GM23338 (cell line): ENCODE measurements at regions not wholly inside any gene's neighbourhood (a gene's known extent, or its start where the extent isn't known, plus 50 kb on each side); places are given as distances from the start of the nearest gene placed in this dataset.

Experiments
- ATAC-seq: fragments of 200-7000 bp; cut with Tn5 transposase; 3 replicates; pipeline ENCODE4 v1.9.1; 2020
- DNase-seq: peaks from one replicate; pipeline ENCODE4 v3.0.0-alpha.2; 2015; ENCODE audit warnings: low spot score
- H2AFZ ChIP-seq: fragments of 200-600 bp; sonication (generic); 2 replicates; pipeline ENCODE4 v1.8.0; 2016; ENCODE audit warnings: antibody characterized with exemption, mild to moderate bottlenecking, moderate library complexity
- H3F3A ChIP-seq: fragments of 200-600 bp; sonication (generic); replicated peaks from 2 replicates; pipeline ENCODE4 v1.8.0; 2017; ENCODE audit warnings: antibody characterized with exemption, mixed run types, low read depth
- H3K27ac ChIP-seq: fragments of 200-600 bp; sonication (generic); 2 replicates; pipeline ENCODE4 v1.6.1; 2016; ENCODE audit warnings: low read depth
- H3K27me3 ChIP-seq: fragments of 200-600 bp; sonication (generic); 2 replicates; pipeline ENCODE4 v1.8.0; 2016; ENCODE audit warnings: mild to moderate bottlenecking, mixed run types, moderate library complexity; ENCODE audit not compliant: insufficient read depth
- H3K36me3 ChIP-seq: fragments of 200-600 bp; sonication (generic); 2 replicates; pipeline ENCODE4 v1.8.0; 2016; ENCODE audit warnings: mild to moderate bottlenecking; ENCODE audit not compliant: insufficient read depth
- H3K4me1 ChIP-seq: fragments of 200-600 bp; sonication (generic); 2 replicates; pipeline ENCODE4 v1.8.0; 2016; ENCODE audit warnings: mild to moderate bottlenecking, moderate library complexity; ENCODE audit not compliant: insufficient read depth
- H3K4me2 ChIP-seq: fragments of 200-600 bp; sonication (generic); 2 replicates; pipeline ENCODE4 v1.7.1; 2017; ENCODE audit warnings: mixed run types
- H3K4me3 ChIP-seq: fragments of 200-600 bp; sonication (generic); 2 replicates; pipeline ENCODE4 v1.6.1; 2016; ENCODE audit warnings: mixed run types
- H3K79me2 ChIP-seq: fragments of 200-600 bp; sonication (generic); replicated peaks from 2 replicates; pipeline ENCODE4 v1.8.0; 2017; ENCODE audit warnings: mild to moderate bottlenecking; ENCODE audit not compliant: insufficient read depth
- H3K9me2 ChIP-seq: fragments of 200-600 bp; sonication (generic); 2 replicates; pipeline ENCODE4 v1.8.0; 2017; ENCODE audit not compliant: insufficient read depth
- H4K20me1 ChIP-seq: fragments of 200-600 bp; sonication (generic); replicated peaks from 2 replicates; pipeline ENCODE4 v1.8.0; 2017; ENCODE audit warnings: mild to moderate bottlenecking; ENCODE audit not compliant: insufficient read depth
- H3K27ac Mint-ChIP-seq: 2 replicates; pipeline ENCODE4 v1.8.0; 2020; ENCODE audit warnings: inconsistent platforms, mild to moderate bottlenecking, moderate library complexity, mixed read lengths
- H3K27me3 Mint-ChIP-seq: 3 replicates; pipeline ENCODE4 v1.8.0; 2022; ENCODE audit warnings: low read depth, mild to moderate bottlenecking, moderate library complexity, mixed read lengths, inconsistent platforms; ENCODE audit not compliant: insufficient read depth, poor library complexity
- H3K36me3 Mint-ChIP-seq: 3 replicates; pipeline ENCODE4 v1.8.0; 2021; ENCODE audit warnings: low read depth, mild to moderate bottlenecking, inconsistent platforms, moderate library complexity, mixed read lengths
- H3K4me1 Mint-ChIP-seq: 3 replicates; pipeline ENCODE4 v1.8.0; 2020; ENCODE audit warnings: mild to moderate bottlenecking, inconsistent platforms, mixed read lengths
- H3K4me3 Mint-ChIP-seq: 3 replicates; pipeline ENCODE4 v1.8.0; 2021; ENCODE audit warnings: moderate library complexity, mild to moderate bottlenecking, inconsistent platforms, mixed read lengths
- H3K9me3 Mint-ChIP-seq: 3 replicates; pipeline ENCODE4 v1.8.0; 2020; ENCODE audit warnings: moderate library complexity, mild to moderate bottlenecking, inconsistent platforms, mixed read lengths
- EZH2 ChIP-seq: fragments of 200-600 bp; sonication (generic); IDR thresholded peaks from one replicate; pipeline ENCODE4 v1.8.0; 2017; ENCODE audit warnings: antibody characterized with exemption, mild to moderate bottlenecking, low read depth; ENCODE audit not compliant: unreplicated experiment
- EZH2phosphoT487 ChIP-seq: fragments of 200-600 bp; sonication (generic); IDR thresholded peaks from one replicate; pipeline ENCODE4 v1.8.1; 2018; ENCODE audit warnings: antibody characterized with exemption; ENCODE audit not compliant: unreplicated experiment
- POLR2AphosphoS5 ChIP-seq: IDR thresholded peaks from 2 replicates; pipeline ENCODE4 v1.6.1; 2016; ENCODE audit warnings: antibody characterized with exemption, low read depth
- REST ChIP-seq: IDR thresholded peaks from one replicate; pipeline ENCODE4 v1.6.1; 2018; ENCODE audit warnings: antibody characterized with exemption; ENCODE audit not compliant: unreplicated experiment
- STAT1 ChIP-seq: IDR thresholded peaks from one replicate; pipeline ENCODE4 v1.6.1; 2016; ENCODE audit warnings: antibody characterized with exemption; ENCODE audit not compliant: unreplicated experiment
- ZNF114 ChIP-seq: fragments of 250-450 bp; sonication (Bioruptor Pico); IDR thresholded peaks from 2 replicates; pipeline ENCODE4 v1.5.0; 2020; ENCODE audit warnings: mild to moderate bottlenecking, moderate library complexity
- ZNF331 ChIP-seq: fragments of 250-450 bp; sonication (Bioruptor Pico); IDR thresholded peaks from 2 replicates; pipeline ENCODE4 v1.5.0; 2020; ENCODE audit warnings: low read depth, mild to moderate bottlenecking, moderate library complexity
- TF ChIP-seq, protein P1 (sequence below): IDR thresholded peaks from 2 replicates; pipeline ENCODE4 v1.6.1; 2016; ENCODE audit warnings: antibody characterized with exemption
- TF ChIP-seq, protein P2 (sequence below), 2 experiments: fragments of 200-600 bp in 1 of 2; sonication (generic) in 1 of 2; conservative IDR thresholded peaks; 2 replicates each; pipeline versions ENCODE4 v1.5.1 to v1.6.1; 2016 to 2017; ENCODE audit warnings: antibody characterized with exemption in 2 of 2, low read depth in 2 of 2, mild to moderate bottlenecking in 2 of 2, moderate library complexity in 1 of 2

DNA sequence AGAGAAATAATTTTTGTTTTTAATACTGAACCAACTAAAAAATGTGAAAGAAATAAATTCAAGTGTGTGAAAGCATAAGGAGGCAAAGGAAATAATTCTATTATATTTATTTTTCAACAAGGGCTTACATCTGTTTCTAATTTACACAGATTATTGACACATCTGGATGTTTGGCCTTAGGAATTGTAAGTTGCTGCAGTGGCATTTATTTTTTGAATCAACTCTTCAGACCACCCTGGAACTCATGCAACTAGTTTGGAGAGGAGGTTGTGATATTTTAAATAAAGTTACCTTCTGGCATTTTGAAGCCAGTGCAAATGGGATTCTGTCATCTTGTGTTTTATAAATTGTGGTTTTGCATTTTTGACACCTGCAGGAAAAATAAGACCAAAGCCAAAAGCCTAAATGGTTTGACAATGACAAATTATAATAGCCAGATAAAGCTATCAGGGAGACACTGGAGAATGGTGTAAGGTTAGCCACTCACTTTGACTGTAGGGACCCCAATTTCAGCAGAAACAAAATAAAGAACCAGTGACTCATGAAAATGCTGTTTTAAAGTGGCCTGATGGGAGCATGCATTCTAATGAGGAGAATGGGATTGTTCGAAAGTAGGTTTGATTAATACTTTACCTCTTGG lies 192.9 kb downstream of the KLF5 start (continued):
- TF ChIP-seq, protein P1, sequence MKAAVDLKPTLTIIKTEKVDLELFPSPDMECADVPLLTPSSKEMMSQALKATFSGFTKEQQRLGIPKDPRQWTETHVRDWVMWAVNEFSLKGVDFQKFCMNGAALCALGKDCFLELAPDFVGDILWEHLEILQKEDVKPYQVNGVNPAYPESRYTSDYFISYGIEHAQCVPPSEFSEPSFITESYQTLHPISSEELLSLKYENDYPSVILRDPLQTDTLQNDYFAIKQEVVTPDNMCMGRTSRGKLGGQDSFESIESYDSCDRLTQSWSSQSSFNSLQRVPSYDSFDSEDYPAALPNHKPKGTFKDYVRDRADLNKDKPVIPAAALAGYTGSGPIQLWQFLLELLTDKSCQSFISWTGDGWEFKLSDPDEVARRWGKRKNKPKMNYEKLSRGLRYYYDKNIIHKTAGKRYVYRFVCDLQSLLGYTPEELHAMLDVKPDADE, result no peak
- no peak for TF ChIP-seq REST
- TF ChIP-seq, protein P2, sequence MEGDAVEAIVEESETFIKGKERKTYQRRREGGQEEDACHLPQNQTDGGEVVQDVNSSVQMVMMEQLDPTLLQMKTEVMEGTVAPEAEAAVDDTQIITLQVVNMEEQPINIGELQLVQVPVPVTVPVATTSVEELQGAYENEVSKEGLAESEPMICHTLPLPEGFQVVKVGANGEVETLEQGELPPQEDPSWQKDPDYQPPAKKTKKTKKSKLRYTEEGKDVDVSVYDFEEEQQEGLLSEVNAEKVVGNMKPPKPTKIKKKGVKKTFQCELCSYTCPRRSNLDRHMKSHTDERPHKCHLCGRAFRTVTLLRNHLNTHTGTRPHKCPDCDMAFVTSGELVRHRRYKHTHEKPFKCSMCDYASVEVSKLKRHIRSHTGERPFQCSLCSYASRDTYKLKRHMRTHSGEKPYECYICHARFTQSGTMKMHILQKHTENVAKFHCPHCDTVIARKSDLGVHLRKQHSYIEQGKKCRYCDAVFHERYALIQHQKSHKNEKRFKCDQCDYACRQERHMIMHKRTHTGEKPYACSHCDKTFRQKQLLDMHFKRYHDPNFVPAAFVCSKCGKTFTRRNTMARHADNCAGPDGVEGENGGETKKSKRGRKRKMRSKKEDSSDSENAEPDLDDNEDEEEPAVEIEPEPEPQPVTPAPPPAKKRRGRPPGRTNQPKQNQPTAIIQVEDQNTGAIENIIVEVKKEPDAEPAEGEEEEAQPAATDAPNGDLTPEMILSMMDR (conservative IDR thresholded peaks at IDR 0.05; ENCODE audit: low read depth in 2 of 2), result no peak
- no peak for TF ChIP-seq ZNF114 (CRISPR knock-in tag)
- TF ChIP-seq EZH2phosphoT487, result no peak

- Histone ChIP-seq H3K4me1 (no peaks in the 10 kb centered on the region), H3K36me3 (no peaks in the 10 kb centered on the region), H3K4me2 (no peak overlapping the region), H4K20me1 (no peaks in the 10 kb centered on the region), H3K27me3 (no peaks in the 10 kb centered on the region), H3F3A (no peaks in the 10 kb centered on the region), H2AFZ (no peak overlapping the region), H3K79me2 (no peaks in the 10 kb centered on the region), H3K9me2 (peaks cover 6% of the 10 kb centered on the region; the same call in 1 of the 2 replicates), H3K27ac (no peak overlapping the region), H3K4me3 (no peak overlapping the region)
- Mint-ChIP-seq H3K27ac (no peak overlapping the region), H3K36me3 (no peaks in the 10 kb centered on the region), H3K4me1 (peaks cover 14% of the 10 kb centered on the region; the same call in 2 of the 3 replicates), H3K27me3 (peaks cover 3% of the 10 kb centered on the region), H3K9me3 (no peaks in the 10 kb centered on the region; the same call in 2 of the 3 replicates), H3K4me3 (no peak overlapping the region)
- ATAC-seq (no peak), DNase-seq (no peak)
- TF ChIP-seq ZNF114 (CRISPR knock-in tag) (no peak), EZH2 (no peak), ZNF331 (CRISPR knock-in tag) (no peak), POLR2AphosphoS5 (no peak), STAT1 (no peak), REST (no peak)
- TF ChIP-seq, protein P2 (conservative IDR thresholded peaks at IDR 0.05; ENCODE audit: low read depth in 2 of 2), result no peak
- TF ChIP-seq, protein P1, result no peak
Measured at GRCh38 chr13:73250061-73250460, 191.3 kb downstream of the KLF5 start.
